GM12872 (cell line): ENCODE measurements at regions not wholly inside any gene's neighbourhood (a gene's known extent, or its start where the extent isn't known, plus 50 kb on each side); places are given as distances from the start of the nearest gene placed in this dataset.

Source experiments
- TF ChIP-seq, protein P1 (sequence below): IDR thresholded peaks from 3 replicates; pipeline ENCODE4 v1.5.1; 2011; ENCODE audit warnings: low read depth, mild to moderate bottlenecking, low read length, moderate library complexity; ENCODE audit not compliant: insufficient read depth

DNA sequence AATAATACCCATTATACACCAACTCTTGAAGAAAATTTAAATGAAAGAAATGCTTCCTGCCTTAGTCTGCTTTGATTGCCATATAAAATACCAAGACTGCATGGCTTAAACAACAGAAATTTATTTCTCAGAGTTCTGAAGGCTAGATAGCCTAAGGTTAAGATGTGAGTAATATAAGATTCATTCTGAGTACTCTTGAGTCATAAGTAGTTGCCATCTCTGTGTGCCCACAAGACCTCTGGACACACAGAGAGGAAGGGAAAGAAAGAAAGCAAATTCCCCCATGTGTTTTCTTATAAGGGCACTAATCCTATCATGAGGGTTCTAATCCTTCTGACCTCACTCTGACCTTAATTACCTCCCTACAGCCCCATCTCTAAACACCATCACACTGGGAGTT, 201.2 kb downstream of the PTN start:
- TF ChIP-seq, protein P1, sequence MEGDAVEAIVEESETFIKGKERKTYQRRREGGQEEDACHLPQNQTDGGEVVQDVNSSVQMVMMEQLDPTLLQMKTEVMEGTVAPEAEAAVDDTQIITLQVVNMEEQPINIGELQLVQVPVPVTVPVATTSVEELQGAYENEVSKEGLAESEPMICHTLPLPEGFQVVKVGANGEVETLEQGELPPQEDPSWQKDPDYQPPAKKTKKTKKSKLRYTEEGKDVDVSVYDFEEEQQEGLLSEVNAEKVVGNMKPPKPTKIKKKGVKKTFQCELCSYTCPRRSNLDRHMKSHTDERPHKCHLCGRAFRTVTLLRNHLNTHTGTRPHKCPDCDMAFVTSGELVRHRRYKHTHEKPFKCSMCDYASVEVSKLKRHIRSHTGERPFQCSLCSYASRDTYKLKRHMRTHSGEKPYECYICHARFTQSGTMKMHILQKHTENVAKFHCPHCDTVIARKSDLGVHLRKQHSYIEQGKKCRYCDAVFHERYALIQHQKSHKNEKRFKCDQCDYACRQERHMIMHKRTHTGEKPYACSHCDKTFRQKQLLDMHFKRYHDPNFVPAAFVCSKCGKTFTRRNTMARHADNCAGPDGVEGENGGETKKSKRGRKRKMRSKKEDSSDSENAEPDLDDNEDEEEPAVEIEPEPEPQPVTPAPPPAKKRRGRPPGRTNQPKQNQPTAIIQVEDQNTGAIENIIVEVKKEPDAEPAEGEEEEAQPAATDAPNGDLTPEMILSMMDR, result no peak

DNA sequence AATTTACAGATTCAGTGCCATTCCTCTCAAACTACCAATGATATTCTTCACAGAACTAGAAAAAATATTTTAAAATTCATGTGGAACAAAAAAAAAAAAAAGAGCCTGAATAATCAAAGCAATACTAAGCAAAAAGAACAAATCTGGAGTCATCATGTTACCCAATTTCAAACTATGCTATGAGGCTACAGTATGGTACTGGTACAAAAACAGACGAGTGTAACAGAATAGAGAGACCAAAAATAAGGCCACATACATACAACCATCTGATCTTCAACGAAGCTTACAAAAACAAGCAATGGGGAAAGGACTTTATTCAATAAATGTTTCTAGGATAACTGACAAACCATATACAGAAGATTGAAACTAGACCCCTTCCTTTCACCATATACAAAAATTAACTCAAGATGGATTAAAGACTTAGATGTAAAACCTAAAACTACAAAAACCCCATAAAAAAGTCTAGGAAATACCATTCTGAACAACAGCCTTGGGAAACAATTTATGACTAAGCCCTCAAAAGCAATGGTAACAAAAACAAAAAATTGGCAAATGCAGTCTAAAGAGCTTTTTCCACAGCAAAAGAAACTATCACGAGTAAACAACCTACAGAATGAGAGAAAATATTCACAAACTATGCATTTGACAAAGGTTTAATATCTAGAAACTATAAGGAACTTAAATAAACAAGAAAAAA, 207.7 kb downstream of the PTN start:
- TF ChIP-seq, protein P1, result no peak

DNA sequence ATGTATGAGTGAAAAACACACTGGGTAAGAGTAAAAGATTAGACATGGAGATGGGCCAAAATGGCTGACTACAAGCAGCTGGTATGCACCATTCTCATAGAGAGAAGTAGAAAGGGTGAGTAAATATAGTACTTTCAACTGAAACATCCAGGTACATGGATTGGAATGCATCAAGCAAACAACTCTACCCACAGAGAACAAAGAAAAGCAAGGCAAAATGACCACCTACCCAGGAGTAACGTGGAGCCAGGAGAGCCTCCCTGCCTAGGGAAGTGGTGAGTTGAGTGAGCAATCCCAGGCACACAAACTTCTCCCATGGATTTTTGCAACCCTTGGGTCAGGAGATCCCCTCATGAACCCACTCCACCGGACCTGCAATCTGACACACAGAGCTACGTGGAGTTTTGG, 212.8 kb downstream of the PTN start:
- TF ChIP-seq, protein P1, result no peak

DNA sequence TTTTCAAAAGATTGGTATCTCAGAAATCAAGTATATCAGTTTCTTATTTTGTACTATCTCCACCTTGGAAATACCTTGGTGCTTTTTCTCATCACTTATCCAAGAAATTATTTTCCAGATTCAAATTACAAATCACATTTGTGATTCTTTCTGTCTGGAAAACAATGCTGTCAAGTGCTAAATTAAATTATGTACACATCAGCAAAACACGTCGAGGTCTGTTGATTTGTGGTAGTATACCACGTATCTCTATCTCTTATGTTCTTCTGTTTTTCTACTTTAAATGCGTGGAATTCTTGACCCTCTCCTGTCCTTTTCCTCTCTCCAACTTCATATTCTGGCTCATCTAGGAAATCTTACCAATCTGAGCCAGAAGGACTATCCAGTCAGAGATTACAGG, 214.5 kb downstream of the PTN start:
- TF ChIP-seq, protein P1, result no peak

DNA sequence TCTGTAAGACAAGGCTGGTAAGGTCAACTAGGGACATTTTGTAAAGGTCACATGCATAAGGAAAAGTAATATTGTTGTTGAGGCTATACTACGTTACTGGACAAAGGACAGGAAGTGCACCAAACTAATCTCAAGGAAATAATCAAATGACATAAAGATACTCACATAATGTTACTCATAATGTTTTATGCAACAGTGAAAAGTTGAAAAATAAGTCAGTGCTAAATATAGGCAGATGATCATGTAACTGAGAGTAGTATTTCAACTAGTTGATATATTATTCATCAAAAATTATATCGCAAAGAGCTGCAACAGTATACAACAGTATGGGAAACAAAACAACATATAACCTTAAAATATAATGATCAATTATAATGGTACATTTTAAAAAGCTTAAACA, 215.7 kb downstream of the PTN start:
- TF ChIP-seq, protein P1, result no peak

DNA sequence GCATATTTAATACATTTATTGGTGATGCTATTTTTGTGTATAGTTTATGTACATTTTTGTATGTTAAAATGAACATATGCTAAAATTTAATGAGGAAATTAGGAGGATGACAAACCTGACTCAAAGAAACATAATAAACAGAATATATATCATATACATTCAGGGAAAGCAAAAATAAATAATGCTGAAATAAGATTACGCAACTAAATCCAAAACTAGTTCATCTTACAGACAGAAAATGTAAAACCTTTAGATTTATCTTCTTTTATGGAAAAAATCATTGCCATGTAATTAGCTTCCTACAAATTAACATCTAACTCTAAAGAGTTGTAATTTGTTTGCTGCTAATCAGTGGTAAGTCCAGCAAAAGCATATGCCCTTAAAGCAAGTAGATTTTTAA, 216.5 kb downstream of the PTN start:
- TF ChIP-seq, protein P1, result no peak

DNA sequence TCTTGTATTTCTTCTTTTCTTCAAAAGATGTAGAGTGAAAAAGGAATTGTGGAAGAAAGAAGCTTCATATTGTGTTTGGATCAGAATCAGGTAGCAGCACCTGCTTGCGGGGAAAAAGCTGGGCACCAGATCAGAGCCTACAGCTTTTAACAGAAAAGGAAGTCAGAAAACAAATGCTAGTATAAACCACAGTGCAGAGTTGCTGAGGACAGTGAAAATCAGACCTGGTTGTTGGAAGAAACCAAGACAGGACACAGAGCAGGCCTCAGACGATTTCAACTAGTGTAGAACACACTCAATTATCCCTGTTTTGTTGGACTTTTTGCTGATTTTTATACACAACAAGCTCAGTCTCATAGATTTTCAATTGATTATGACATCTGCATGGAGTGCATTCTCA, 221.4 kb downstream of the PTN start:
- TF ChIP-seq, protein P1, result no peak
